IMR-90 (cell line): ENCODE measurements at regions not wholly inside any gene's neighbourhood (a gene's known extent, or its start where the extent isn't known, plus 50 kb on each side); places are given as distances from the start of the nearest gene placed in this dataset.

ENCODE experiments used
- ATAC-seq: fragments of 200-7000 bp; cut with Tn5 transposase; 2 replicates; pipeline ENCODE4 v1.9.1; 2020; ENCODE audit warnings: low read depth, mild to moderate bottlenecking, moderate library complexity
- BruUV-seq: library from RNA; stranded (reverse); fragments of 400-500 nt; replicated peaks from 2 replicates; lab custom pipeline; 2021; lab: Mats Ljungman, UMichigan
- CTCF ChIA-PET: fragments of 300-600 bp; formaldehyde crosslinking; extraction: SDS; loops from one replicate; lab custom pipeline; 2021; ENCODE audit warnings: antibody characterized with exemption; lab: Yijun Ruan, JAX
- POLR2A ChIA-PET: fragments of 300-600 bp; sonication (Branson Sonifier 250); formaldehyde crosslinking; loops from one replicate; lab custom pipeline; 2022; ENCODE audit warnings: antibody characterized with exemption; ENCODE audit not compliant: unreplicated experiment; lab: Charles Lee
- DNase-seq: peaks from one replicate; pipeline ENCODE4 v3.0.0; 2013
- H2AFZ ChIP-seq: replicated peaks from 2 replicates; pipeline ENCODE3; 2013; ENCODE audit warnings: low read length, mild to moderate bottlenecking; ENCODE audit not compliant: poor library complexity
- H2AK5ac ChIP-seq: 2 replicates; pipeline ENCODE4 v1.6.1; 2013; ENCODE audit warnings: low read depth, low read length, inconsistent platforms
- H2AK9ac ChIP-seq: replicated peaks from 2 replicates; pipeline ENCODE3; 2013; ENCODE audit warnings: mild to moderate bottlenecking, low read depth, low read length, moderate library complexity; ENCODE audit not compliant: poor library complexity
- H2BK120ac ChIP-seq: 2 replicates; pipeline ENCODE4 v1.6.1; 2013; ENCODE audit warnings: low read depth, low read length, inconsistent platforms
- H2BK15ac ChIP-seq: 3 replicates; pipeline ENCODE4 v1.6.1; 2013; ENCODE audit warnings: low read depth, low read length, inconsistent platforms
- H2BK20ac ChIP-seq: 2 replicates; pipeline ENCODE4 v1.6.1; 2013; ENCODE audit warnings: low read depth, mild to moderate bottlenecking, inconsistent platforms, low read length, moderate library complexity
- H2BK5ac ChIP-seq: 2 replicates; pipeline ENCODE4 v1.6.1; 2013; ENCODE audit warnings: mild to moderate bottlenecking, low read depth, low read length, inconsistent platforms; ENCODE audit not compliant: poor library complexity, severe bottlenecking
- H3K14ac ChIP-seq: replicated peaks from 2 replicates; pipeline ENCODE4 v1.6.1; 2013; ENCODE audit warnings: low read depth, low read length, inconsistent platforms
- H3K18ac ChIP-seq: 2 replicates; pipeline ENCODE4 v1.6.1; 2013; ENCODE audit warnings: low read depth, low read length, control low read depth
- H3K23ac ChIP-seq: 2 replicates; pipeline ENCODE4 v1.6.1; 2013; ENCODE audit warnings: low read depth, low read length, inconsistent platforms
- H3K27ac ChIP-seq: 2 replicates; pipeline ENCODE4 v1.5.1; 2013; ENCODE audit warnings: mild to moderate bottlenecking, control low read depth, low read length; ENCODE audit not compliant: insufficient read depth
- H3K27me3 ChIP-seq: 2 replicates; pipeline ENCODE4 v1.6.1; 2013; ENCODE audit warnings: low read length; ENCODE audit not compliant: control insufficient read depth, insufficient read depth
- H3K36me3 ChIP-seq: 2 replicates; pipeline ENCODE4 v1.6.1; 2013; ENCODE audit warnings: low read length, mixed read lengths; ENCODE audit not compliant: control insufficient read depth, insufficient read depth
- H3K4ac ChIP-seq: 2 replicates; pipeline ENCODE4 v1.6.1; 2013; ENCODE audit warnings: low read depth, low read length, inconsistent platforms
- H3K4me1 ChIP-seq: 2 replicates; pipeline ENCODE4 v1.6.1; 2013; ENCODE audit warnings: low read length, mixed read lengths; ENCODE audit not compliant: control insufficient read depth, insufficient read depth
- H3K4me2 ChIP-seq: 2 replicates; pipeline ENCODE4 v1.6.1; 2013; ENCODE audit warnings: low read depth, mild to moderate bottlenecking, control low read depth, low read length, moderate library complexity
- H3K4me3 ChIP-seq: 2 replicates; pipeline ENCODE4 v1.5.1; 2013; ENCODE audit warnings: low read depth, mild to moderate bottlenecking, control low read depth, low read length, moderate library complexity; ENCODE audit not compliant: insufficient read depth
- H3K56ac ChIP-seq: 2 replicates; pipeline ENCODE4 v1.6.1; 2013; ENCODE audit warnings: low read length, inconsistent platforms; ENCODE audit not compliant: insufficient read depth; ENCODE audit errors: extremely low read depth
- H3K79me1 ChIP-seq, 2 experiments: 2 replicates each; pipeline ENCODE4 v1.6.1; 2013; ENCODE audit warnings: low read length in 2 of 2, inconsistent platforms in 1 of 2, low read depth in 1 of 2
- H3K9ac ChIP-seq: 2 replicates; pipeline ENCODE4 v1.6.1; 2013; ENCODE audit warnings: low read depth, low read length, control low read depth
- H3K9me1 ChIP-seq: 2 replicates; pipeline ENCODE4 v1.6.1; 2013; ENCODE audit warnings: low read length, inconsistent platforms; ENCODE audit not compliant: insufficient read depth
- H3K9me3 ChIP-seq: 2 replicates; pipeline ENCODE4 v1.6.1; 2013; ENCODE audit warnings: low read length; ENCODE audit not compliant: control insufficient read depth, insufficient read depth
- H4K20me1 ChIP-seq: 2 replicates; pipeline ENCODE4 v1.6.1; 2013; ENCODE audit warnings: low read length, inconsistent platforms; ENCODE audit not compliant: insufficient read depth
- H4K5ac ChIP-seq: 2 replicates; pipeline ENCODE4 v1.6.1; 2013; ENCODE audit warnings: mild to moderate bottlenecking, low read depth, low read length, control low read depth
- H4K8ac ChIP-seq, 2 experiments: 2 replicates each; pipeline ENCODE4 v1.6.1; 2013; ENCODE audit warnings: low read depth in 2 of 2, low read length in 2 of 2, control low read depth in 1 of 2, inconsistent platforms in 1 of 2
- H4K91ac ChIP-seq: 2 replicates; pipeline ENCODE4 v1.6.1; 2013; ENCODE audit warnings: low read depth, low read length, inconsistent platforms; ENCODE audit not compliant: insufficient read depth
- FOS ChIP-seq: fragments of 150-350 bp; IDR thresholded peaks from 2 replicates; pipeline ENCODE4 v1.6.1; 2016; ENCODE audit warnings: low read depth, low read length
- WGBS, 2 experiments: methylation state at CpG; one replicate each; pipeline versions ENCODE4 v1.1.5 to v1.1.7; 2013; ENCODE audit warnings: missing lambda C conversion rate in 2 of 2; ENCODE audit not compliant: insufficient read length in 1 of 2; ENCODE audit errors: extremely low coverage in 2 of 2; 5-methylcytosine and 5-hydroxymethylcytosine counted together
- dilution Hi-C: fragments of 300-500 bp; cut with HindIII; formaldehyde crosslinking; loops from one replicate; pipeline ENCODE4 v1.14.3; 2018; ENCODE audit warnings: low sequenced_read_pairs; ENCODE audit not compliant: unreplicated experiment
- in situ Hi-C: fragments of 300-500 bp; cut with MboI; formaldehyde crosslinking; loops from 3 replicates; pipeline ENCODE4 v1.14.3; 2019; ENCODE audit warnings: low sequenced_read_pairs, inconsistent platforms, mixed read lengths
- intact Hi-C: fragments of 100-400 bp; cut with micrococcal nuclease; formaldehyde crosslinking; loops from 2 replicates; pipeline ENCODE4 v1.10.0; 2022

GRCh38 chr9:102253099-102253498, 514.7 kb upstream of the GRIN3A start:
- no peak overlapping the region for H3K9ac ChIP-seq
- H3K4me2 ChIP-seq = no peak overlapping the region
- peaks cover 6% of the 10 kb centered on the region for H3K9me3 ChIP-seq
- in situ Hi-C loops = no loop called here
- no CpG with 5 or more reads among the region's 3 CpGs for WGBS, 2 experiments
- DNase-seq (no peak), ATAC-seq (no peak)
- POLR2A ChIA-PET = no interaction called here
- H4K8ac ChIP-seq = no peak overlapping the region
- intact Hi-C loops = loop anchor here (5.0 kb wide), 1 partner anchor 396 kb away; no protein-coding TSS in a partner anchor
- H3K56ac ChIP-seq = no peak overlapping the region
- H2BK120ac ChIP-seq = no peak overlapping the region
- H2BK15ac ChIP-seq = no peak overlapping the region
- CTCF ChIA-PET = no interaction called here
- H3K4ac ChIP-seq = no peak overlapping the region
- H3K23ac ChIP-seq = no peak overlapping the region
- H2AK9ac ChIP-seq = no peak overlapping the region
- H3K9me1 ChIP-seq = no peaks in the 10 kb centered on the region
- no peak overlapping the region for H2BK20ac ChIP-seq
- H3K4me3 ChIP-seq = no peak overlapping the region
- no peaks in the 10 kb centered on the region for H3K4me1 ChIP-seq
- TF ChIP-seq FOS = no peak
- H3K36me3 ChIP-seq = no peaks in the 10 kb centered on the region
- H4K5ac ChIP-seq = no peak overlapping the region
- H2AK5ac ChIP-seq = no peak overlapping the region
- no peak overlapping the region for H3K27ac ChIP-seq
- BruUV-seq = no TSS peak
- no peak overlapping the region for H2AFZ ChIP-seq
- dilution Hi-C loops = no loop called here
- no peak overlapping the region for H3K14ac ChIP-seq
- no peak overlapping the region for H3K18ac ChIP-seq
- H2BK5ac ChIP-seq = no peak overlapping the region
- H3K27me3 ChIP-seq = no peaks in the 10 kb centered on the region
- no peaks in the 10 kb centered on the region for H4K20me1 ChIP-seq
- no peak overlapping the region for H4K91ac ChIP-seq
- H3K79me1 ChIP-seq = no peaks in the 10 kb centered on the region
